SK-N-SH (cell line): ENCODE measurements at regions not wholly inside any gene's neighbourhood (a gene's known extent, or its start where the extent isn't known, plus 50 kb on each side); places are given as distances from the start of the nearest gene placed in this dataset.

Source experiments
- EP300 ChIP-seq, 2 experiments: IDR thresholded peaks; 2 replicates each; pipeline versions ENCODE4 v1.4.0 to v1.6.1; 2012; ENCODE audit warnings: borderline replicate concordance in 1 of 2, low read depth in 1 of 2, low read length in 1 of 2
- MXI1 ChIP-seq: IDR thresholded peaks from 2 replicates; pipeline ENCODE4 v1.6.1; 2012; ENCODE audit warnings: mild to moderate bottlenecking, low read depth, low read length, improper control_type of control experiment
- TAF1 ChIP-seq: IDR thresholded peaks from 2 replicates; pipeline ENCODE4 v1.6.1; 2012; ENCODE audit warnings: low read depth, mild to moderate bottlenecking, low read length, moderate library complexity, borderline replicate concordance
- TF ChIP-seq, protein P1 (sequence below): fragments of 200-600 bp; sonication (generic); IDR thresholded peaks from 2 replicates; pipeline ENCODE4 v1.6.1; 2017; ENCODE audit warnings: antibody characterized with exemption, mild to moderate bottlenecking, moderate library complexity

DNA sequence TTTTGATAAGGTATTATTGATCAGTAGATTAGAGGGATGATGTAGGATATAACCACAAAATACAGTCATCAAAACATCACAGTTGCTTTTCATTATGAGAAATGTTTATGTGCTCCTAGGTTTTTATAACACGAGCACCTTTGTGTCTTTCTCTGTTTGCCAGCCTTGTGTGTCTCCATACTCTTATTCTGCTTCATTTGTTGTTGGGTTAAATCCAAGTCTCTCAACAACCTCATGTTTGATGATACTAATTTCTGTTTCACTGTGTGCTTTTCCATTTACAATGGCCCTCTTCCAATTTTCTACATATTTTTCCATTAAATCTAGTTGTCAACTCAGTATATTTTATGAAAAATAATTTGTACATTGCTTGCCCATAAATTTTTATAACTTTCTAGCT is 107.7 kb upstream of the POU2AF2 start:
- TF ChIP-seq MXI1, result no peak
- TF ChIP-seq, protein P1, sequence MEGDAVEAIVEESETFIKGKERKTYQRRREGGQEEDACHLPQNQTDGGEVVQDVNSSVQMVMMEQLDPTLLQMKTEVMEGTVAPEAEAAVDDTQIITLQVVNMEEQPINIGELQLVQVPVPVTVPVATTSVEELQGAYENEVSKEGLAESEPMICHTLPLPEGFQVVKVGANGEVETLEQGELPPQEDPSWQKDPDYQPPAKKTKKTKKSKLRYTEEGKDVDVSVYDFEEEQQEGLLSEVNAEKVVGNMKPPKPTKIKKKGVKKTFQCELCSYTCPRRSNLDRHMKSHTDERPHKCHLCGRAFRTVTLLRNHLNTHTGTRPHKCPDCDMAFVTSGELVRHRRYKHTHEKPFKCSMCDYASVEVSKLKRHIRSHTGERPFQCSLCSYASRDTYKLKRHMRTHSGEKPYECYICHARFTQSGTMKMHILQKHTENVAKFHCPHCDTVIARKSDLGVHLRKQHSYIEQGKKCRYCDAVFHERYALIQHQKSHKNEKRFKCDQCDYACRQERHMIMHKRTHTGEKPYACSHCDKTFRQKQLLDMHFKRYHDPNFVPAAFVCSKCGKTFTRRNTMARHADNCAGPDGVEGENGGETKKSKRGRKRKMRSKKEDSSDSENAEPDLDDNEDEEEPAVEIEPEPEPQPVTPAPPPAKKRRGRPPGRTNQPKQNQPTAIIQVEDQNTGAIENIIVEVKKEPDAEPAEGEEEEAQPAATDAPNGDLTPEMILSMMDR, result no peak
- no peak for TF ChIP-seq TAF1
- TF ChIP-seq EP300 (IDR thresholded peaks at IDR 0.05; ENCODE audit: borderline replicate concordance in 1 of 2, low read depth in 1 of 2, low read length in 1 of 2), result no peak
